ENCODE measurements at regions not wholly inside any gene's neighbourhood (a gene's known extent, or its start where the extent isn't known, plus 50 kb on each side); places are given as distances from the start of the nearest gene placed in this dataset.

GRCh38 chr9:82295181-82295580 is 306.6 kb downstream of the SPATA31D1 start:
- Histone ChIP-seq H3K4me1 (ENCODE audit: low read length) (no peaks in the 10 kb centered on the region), H3K27me3 (ENCODE audit: low read length) (no peaks in the 10 kb centered on the region), H3K9me3 (ENCODE audit: low read length) (peaks cover 16% of the 10 kb centered on the region; the same call in 1 of the 2 replicates), H3K79me2 (ENCODE audit: low read length) (no peaks in the 10 kb centered on the region), H3K4me3 (ENCODE audit: low read length) (no peak overlapping the region), H3K4me2 (ENCODE audit: low read depth, low read length, poor library complexity, severe bottlenecking) (no peak overlapping the region), H2AFZ (ENCODE audit: low read length) (no peak overlapping the region), H3K36me3 (ENCODE audit: insufficient read depth, low read length) (no peaks in the 10 kb centered on the region), H4K20me1 (ENCODE audit: insufficient read depth, low read depth, low read length) (no peaks in the 10 kb centered on the region), H3K9ac (ENCODE audit: low read length) (no peak overlapping the region), H3K27ac (ENCODE audit: low read length) (no peak overlapping the region), H3K9me2 (replicated peaks; ENCODE audit: insufficient read depth, low read length) (no peaks in the 10 kb centered on the region)
- DNase-seq: no peak

- peaks cover 24% of the 10 kb centered on the region for H3K9me3 ChIP-seq (ENCODE audit: low read length)
- H3K36me3 ChIP-seq (ENCODE audit: insufficient read depth, low read length): no peaks in the 10 kb centered on the region
- no peaks in the 10 kb centered on the region for H3K9me2 ChIP-seq (replicated peaks; ENCODE audit: insufficient read depth, low read length)
- no peaks in the 10 kb centered on the region for H4K20me1 ChIP-seq (ENCODE audit: insufficient read depth, low read depth, low read length)
- no peak overlapping the region for H2AFZ ChIP-seq (ENCODE audit: low read length)
- no peak overlapping the region for H3K9ac ChIP-seq (ENCODE audit: low read length)
- no peaks in the 10 kb centered on the region for H3K79me2 ChIP-seq (ENCODE audit: low read length)
- H3K4me2 ChIP-seq (ENCODE audit: low read depth, low read length, poor library complexity, severe bottlenecking): no peak overlapping the region
- no peak overlapping the region for H3K27ac ChIP-seq (ENCODE audit: low read length)
- no peaks in the 10 kb centered on the region for H3K4me1 ChIP-seq (ENCODE audit: low read length)
- H3K27me3 ChIP-seq (ENCODE audit: low read length): no peaks in the 10 kb centered on the region
- H3K4me3 ChIP-seq (ENCODE audit: low read length): no peak overlapping the region
- DNase-seq: no peak
Measured at GRCh38 chr9:82299870-82300269, 311.3 kb downstream of the SPATA31D1 start.

- H2AFZ ChIP-seq (ENCODE audit: low read length): no peak overlapping the region
- H3K4me1 ChIP-seq (ENCODE audit: low read length): no peaks in the 10 kb centered on the region
- H3K27me3 ChIP-seq (ENCODE audit: low read length): no peaks in the 10 kb centered on the region
- no peaks in the 10 kb centered on the region for H3K36me3 ChIP-seq (ENCODE audit: insufficient read depth, low read length)
- H4K20me1 ChIP-seq (ENCODE audit: insufficient read depth, low read depth, low read length): no peaks in the 10 kb centered on the region
- peaks cover 39% of the 10 kb centered on the region for H3K9me3 ChIP-seq (ENCODE audit: low read length)
- no peak for DNase-seq
- no peak overlapping the region for H3K4me3 ChIP-seq (ENCODE audit: low read length)
- H3K79me2 ChIP-seq (ENCODE audit: low read length): no peaks in the 10 kb centered on the region
- no peaks in the 10 kb centered on the region for H3K9me2 ChIP-seq (replicated peaks; ENCODE audit: insufficient read depth, low read length)
- H3K9ac ChIP-seq (ENCODE audit: low read length): no peak overlapping the region
- H3K4me2 ChIP-seq (ENCODE audit: low read depth, low read length, poor library complexity, severe bottlenecking): no peak overlapping the region
- no peak overlapping the region for H3K27ac ChIP-seq (ENCODE audit: low read length)
Measured at GRCh38 chr9:82302968-82303655, 314.5 kb downstream of the SPATA31D1 start.

- Histone ChIP-seq H3K9ac (ENCODE audit: low read length) (no peak overlapping the region), H3K9me3 (ENCODE audit: low read length) (peaks cover 29% of the 10 kb centered on the region), H2AFZ (ENCODE audit: low read length) (no peak overlapping the region), H3K4me1 (ENCODE audit: low read length) (no peaks in the 10 kb centered on the region), H3K36me3 (ENCODE audit: insufficient read depth, low read length) (no peaks in the 10 kb centered on the region), H3K9me2 (replicated peaks; ENCODE audit: insufficient read depth, low read length) (no peaks in the 10 kb centered on the region), H3K79me2 (ENCODE audit: low read length) (no peaks in the 10 kb centered on the region), H3K27ac (ENCODE audit: low read length) (no peak overlapping the region), H3K27me3 (ENCODE audit: low read length) (no peaks in the 10 kb centered on the region), H3K4me2 (ENCODE audit: low read depth, low read length, poor library complexity, severe bottlenecking) (no peak overlapping the region), H4K20me1 (ENCODE audit: insufficient read depth, low read depth, low read length) (no peaks in the 10 kb centered on the region), H3K4me3 (ENCODE audit: low read length) (no peak overlapping the region)
- no peak for DNase-seq
Measured at GRCh38 chr9:82308836-82309235, 320.3 kb downstream of the SPATA31D1 start.

- no peak overlapping the region for H3K4me3 ChIP-seq (ENCODE audit: low read length)
- H3K9me3 ChIP-seq (ENCODE audit: low read length): peaks cover 20% of the 10 kb centered on the region
- no peaks in the 10 kb centered on the region for H3K9me2 ChIP-seq (replicated peaks; ENCODE audit: insufficient read depth, low read length)
- H3K4me2 ChIP-seq (ENCODE audit: low read depth, low read length, poor library complexity, severe bottlenecking): no peak overlapping the region
- no peaks in the 10 kb centered on the region for H3K27me3 ChIP-seq (ENCODE audit: low read length)
- H3K4me1 ChIP-seq (ENCODE audit: low read length): no peaks in the 10 kb centered on the region
- no peak overlapping the region for H3K27ac ChIP-seq (ENCODE audit: low read length)
- DNase-seq: no peak
- H3K36me3 ChIP-seq (ENCODE audit: insufficient read depth, low read length): no peaks in the 10 kb centered on the region
- H3K79me2 ChIP-seq (ENCODE audit: low read length): no peaks in the 10 kb centered on the region
- no peak overlapping the region for H2AFZ ChIP-seq (ENCODE audit: low read length)
- no peaks in the 10 kb centered on the region for H4K20me1 ChIP-seq (ENCODE audit: insufficient read depth, low read depth, low read length)
- H3K9ac ChIP-seq (ENCODE audit: low read length): no peak overlapping the region
Measured at GRCh38 chr9:82313697-82314096, 325.1 kb downstream of the SPATA31D1 start.

GRCh38 chr9:82320566-82320965 is 332.0 kb downstream of the SPATA31D1 start:
- H3K9me3 ChIP-seq (ENCODE audit: low read length): peaks cover 21% of the 10 kb centered on the region
- no peaks in the 10 kb centered on the region for H3K79me2 ChIP-seq (ENCODE audit: low read length)
- no peak overlapping the region for H3K9ac ChIP-seq (ENCODE audit: low read length)
- H4K20me1 ChIP-seq (ENCODE audit: insufficient read depth, low read depth, low read length): no peaks in the 10 kb centered on the region
- no peak overlapping the region for H3K4me3 ChIP-seq (ENCODE audit: low read length)
- no peak overlapping the region for H2AFZ ChIP-seq (ENCODE audit: low read length)
- DNase-seq: no peak
- no peaks in the 10 kb centered on the region for H3K4me1 ChIP-seq (ENCODE audit: low read length)
- H3K36me3 ChIP-seq (ENCODE audit: insufficient read depth, low read length): no peaks in the 10 kb centered on the region
- no peaks in the 10 kb centered on the region for H3K27me3 ChIP-seq (ENCODE audit: low read length)
- no peak overlapping the region for H3K4me2 ChIP-seq (ENCODE audit: low read depth, low read length, poor library complexity, severe bottlenecking)
- H3K27ac ChIP-seq (ENCODE audit: low read length): no peak overlapping the region
- H3K9me2 ChIP-seq (replicated peaks; ENCODE audit: insufficient read depth, low read length): no peaks in the 10 kb centered on the region

GRCh38 chr9:82325907-82326306 is 337.3 kb downstream of the SPATA31D1 start:
- H3K4me3 ChIP-seq (ENCODE audit: low read length): no peak overlapping the region
- H2AFZ ChIP-seq (ENCODE audit: low read length): no peak overlapping the region
- no peaks in the 10 kb centered on the region for H3K79me2 ChIP-seq (ENCODE audit: low read length)
- no peaks in the 10 kb centered on the region for H3K4me1 ChIP-seq (ENCODE audit: low read length)
- H3K9me3 ChIP-seq (ENCODE audit: low read length): peaks cover 17% of the 10 kb centered on the region
- no peaks in the 10 kb centered on the region for H3K9me2 ChIP-seq (replicated peaks; ENCODE audit: insufficient read depth, low read length)
- no peak overlapping the region for H3K27ac ChIP-seq (ENCODE audit: low read length)
- no peaks in the 10 kb centered on the region for H3K27me3 ChIP-seq (ENCODE audit: low read length)
- no peak overlapping the region for H3K9ac ChIP-seq (ENCODE audit: low read length)
- H3K36me3 ChIP-seq (ENCODE audit: insufficient read depth, low read length): no peaks in the 10 kb centered on the region
- DNase-seq: no peak
- no peaks in the 10 kb centered on the region for H4K20me1 ChIP-seq (ENCODE audit: insufficient read depth, low read depth, low read length)
- H3K4me2 ChIP-seq (ENCODE audit: low read depth, low read length, poor library complexity, severe bottlenecking): no peak overlapping the region

- H3K79me2 ChIP-seq (ENCODE audit: low read length): no peaks in the 10 kb centered on the region
- H3K4me1 ChIP-seq (ENCODE audit: low read length): no peaks in the 10 kb centered on the region
- H2AFZ ChIP-seq (ENCODE audit: low read length): no peak overlapping the region
- no peak overlapping the region for H3K9ac ChIP-seq (ENCODE audit: low read length)
- H3K4me3 ChIP-seq (ENCODE audit: low read length): no peak overlapping the region
- H3K9me2 ChIP-seq (replicated peaks; ENCODE audit: insufficient read depth, low read length): no peaks in the 10 kb centered on the region
- H3K36me3 ChIP-seq (ENCODE audit: insufficient read depth, low read length): no peaks in the 10 kb centered on the region
- no peak overlapping the region for H3K27ac ChIP-seq (ENCODE audit: low read length)
- H3K27me3 ChIP-seq (ENCODE audit: low read length): no peaks in the 10 kb centered on the region
- peaks cover 24% of the 10 kb centered on the region for H3K9me3 ChIP-seq (ENCODE audit: low read length)
- DNase-seq: no peak
- H3K4me2 ChIP-seq (ENCODE audit: low read depth, low read length, poor library complexity, severe bottlenecking): no peak overlapping the region
- no peaks in the 10 kb centered on the region for H4K20me1 ChIP-seq (ENCODE audit: insufficient read depth, low read depth, low read length)
Measured at GRCh38 chr9:82327641-82328040, 339.1 kb downstream of the SPATA31D1 start.

Measured in Karpas-422 (cell line).